NOMO-1 (cell line): ENCODE measurements at regions not wholly inside any gene's neighbourhood (a gene's known extent, or its start where the extent isn't known, plus 50 kb on each side); places are given as distances from the start of the nearest gene placed in this dataset.

Source experiments
- DNase-seq, 2 experiments: peaks; one replicate each; lab custom pipeline; 2025; ENCODE audit not compliant: unreplicated experiment in 2 of 2; lab: John Stamatoyannopoulos, UW

- peak in 1 of 2 experiments; percentile 0 for DNase-seq
Observed at GRCh38 chr7:156196649-156197048, 384.4 kb upstream of the SHH start.

GRCh38 chr7:156195276-156195675 is 383.0 kb upstream of the SHH start:
- no peak for DNase-seq

- DNase-seq: no peak
Observed at GRCh38 chr7:156194813-156195212, 382.6 kb upstream of the SHH start.

- no peak for DNase-seq
Observed at GRCh38 chr7:156192921-156193320, 380.7 kb upstream of the SHH start.

- no peak for DNase-seq
Observed at GRCh38 chr7:156191090-156191489, 378.8 kb upstream of the SHH start.

GRCh38 chr7:156185076-156185475 is 372.8 kb upstream of the SHH start:
- DNase-seq: no peak

GRCh38 chr7:156184164-156184563 is 371.9 kb upstream of the SHH start:
- no peak for DNase-seq

- DNase-seq: no peak
Observed at GRCh38 chr7:156180451-156181229, 368.4 kb upstream of the SHH start.

- DNase-seq: no peak
Observed at GRCh38 chr7:156179872-156180390, 367.7 kb upstream of the SHH start.

- DNase-seq: no peak
Observed at GRCh38 chr7:156178857-156179256, 366.6 kb upstream of the SHH start.

- DNase-seq: peak in 1 of 2 experiments; percentile 3
Observed at GRCh38 chr7:156178214-156178613, 366.0 kb upstream of the SHH start.

- no peak for DNase-seq
Observed at GRCh38 chr7:156177422-156178055, 365.3 kb upstream of the SHH start.

- no peak for DNase-seq
Observed at GRCh38 chr7:156176039-156176438, 363.8 kb upstream of the SHH start.

- DNase-seq: no peak
Observed at GRCh38 chr7:156175003-156175402, 362.7 kb upstream of the SHH start.

GRCh38 chr7:156174428-156174827 is 362.2 kb upstream of the SHH start:
- DNase-seq: no peak

- no peak for DNase-seq
Observed at GRCh38 chr7:156173748-156174353, 361.6 kb upstream of the SHH start.

- no peak for DNase-seq
Observed at GRCh38 chr7:156173346-156173745, 361.1 kb upstream of the SHH start.

- no peak for DNase-seq
Observed at GRCh38 chr7:156172638-156173037, 360.4 kb upstream of the SHH start.

- no peak for DNase-seq
Observed at GRCh38 chr7:156169474-156170370, 357.5 kb upstream of the SHH start.

GRCh38 chr7:156168434-156168833 is 356.2 kb upstream of the SHH start:
- DNase-seq: no peak

- no peak for DNase-seq
Observed at GRCh38 chr7:156167987-156168386, 355.7 kb upstream of the SHH start.
